ENCODE measurements at regions not wholly inside any gene's neighbourhood (a gene's known extent, or its start where the extent isn't known, plus 50 kb on each side); places are given as distances from the start of the nearest gene placed in this dataset.

- no peak overlapping the region for H3K14ac ChIP-seq (ENCODE audit: insufficient read length)
- no peaks in the 10 kb centered on the region for H3K79me1 ChIP-seq (ENCODE audit: low read depth, low read length)
- H2BK15ac ChIP-seq (ENCODE audit: low read length): no peak overlapping the region
- no peak overlapping the region for H3K9ac ChIP-seq (replicated peaks in 1 of 4; ENCODE audit: extremely low read depth in 1 of 4, low read depth in 3 of 4, low read length in 3 of 4)
- no peaks in the 10 kb centered on the region for H3K9me3 ChIP-seq (ENCODE audit: insufficient read depth in 2 of 2, low read depth in 1 of 2, low read length in 1 of 2)
- H4K91ac ChIP-seq (replicated peaks; ENCODE audit: insufficient read length, low read length): no peak overlapping the region
- no peak overlapping the region for H2BK120ac ChIP-seq (replicated peaks; ENCODE audit: low read depth, low read length)
- no peak overlapping the region for H2BK20ac ChIP-seq (ENCODE audit: low read length)
- H3K23ac ChIP-seq (ENCODE audit: insufficient read length): no peak overlapping the region
- no peak overlapping the region for H4K8ac ChIP-seq (ENCODE audit: extremely low read depth, insufficient read depth, low read length)
- no peaks in the 10 kb centered on the region for H3K79me2 ChIP-seq (ENCODE audit: control insufficient read depth in 1 of 2, insufficient read depth in 2 of 2, low read length in 2 of 2)
- FAIRE-seq (no peak), DNase-seq (ENCODE audit: low read depth in 1 of 2, low spot score in 2 of 2) (no peak)
- no peak overlapping the region for H3K4me2 ChIP-seq (ENCODE audit: insufficient read depth in 1 of 2, low read depth in 2 of 2, low read length in 2 of 2)
- no peak overlapping the region for H3K56ac ChIP-seq (replicated peaks; ENCODE audit: insufficient read length, low read depth, low read length)
- no peak overlapping the region for H2BK12ac ChIP-seq (ENCODE audit: low read depth, low read length)
- H2AK5ac ChIP-seq (ENCODE audit: low read depth, low read length): no peak overlapping the region
- POLR2A ChIA-PET (ENCODE audit: partially characterized antibody): interaction anchor here (1.7 kb wide), 1 partner anchor 11 kb away, joined by 3 read pairs; no protein-coding TSS in a partner anchor
- no peak overlapping the region for H4K5ac ChIP-seq (ENCODE audit: insufficient read length, low read depth, low read length)
- no peak overlapping the region for H3K4me3 ChIP-seq (ENCODE audit: extremely low read depth in 1 of 4, insufficient read depth in 2 of 4, low read depth in 3 of 4, low read length in 4 of 4)
- no peak overlapping the region for H3K4ac ChIP-seq (replicated peaks; ENCODE audit: insufficient read length, low read depth, low read length)
- H2AFZ ChIP-seq (ENCODE audit: low read length): no peak overlapping the region
- CTCF ChIA-PET (ENCODE audit: partially characterized antibody): interaction anchor here (0.5 to 2.4 kb wide), 6 partner anchors 11 to 79 kb away, joined by 3 to 5 read pairs (median 5); no protein-coding TSS in a partner anchor
- no peaks in the 10 kb centered on the region for H3K36me3 ChIP-seq (ENCODE audit: control insufficient read depth in 2 of 4, insufficient read depth in 4 of 4, low read length in 3 of 4)
- H2BK5ac ChIP-seq (ENCODE audit: low read depth, low read length): no peak overlapping the region
- H3K4me1 ChIP-seq (replicated peaks in 1 of 4; ENCODE audit: control insufficient read depth in 3 of 4, insufficient read depth in 4 of 4, low read length in 3 of 4): no peaks in the 10 kb centered on the region
- H3K18ac ChIP-seq (ENCODE audit: extremely low read depth, low read length): no peak overlapping the region
- no peak overlapping the region for H3K27ac ChIP-seq (ENCODE audit: low read depth, low read length)
- no peaks in the 10 kb centered on the region; a peak in 1 of 7 replicates for H3K27me3 ChIP-seq (replicated peaks in 1 of 4; ENCODE audit: control insufficient read depth in 3 of 4, extremely low read depth in 1 of 4, insufficient read depth in 3 of 4, low read length in 3 of 4)
- H3K23me2 ChIP-seq (ENCODE audit: low read depth, low read length): no peaks in the 10 kb centered on the region; the same call in 1 of the 2 replicates
- TF ChIP-seq POLR2AphosphoS5 (IDR thresholded peaks at IDR 0.05; ENCODE audit: low read depth, low read length) (no peak), KDM5A (IDR thresholded peaks at IDR 0.05; ENCODE audit: low read length) (no peak), E2F6 (IDR thresholded peaks at IDR 0.05) (no peak), CBX8 (IDR thresholded peaks at IDR 0.05; ENCODE audit: borderline replicate concordance, low read depth, low read length) (no peak), RAD21 (IDR thresholded peaks at IDR 0.05 in 1 of 2, conservative IDR thresholded peaks at IDR 0.05 in 1 of 2; ENCODE audit: low read depth in 2 of 2, low read length in 2 of 2) (peak in 1 of 2 experiments; percentile 15; a peak in 1 of 4 replicates), EZH2 (IDR thresholded peaks at IDR 0.05; ENCODE audit: low read depth, low read length, severe bottlenecking) (no peak), ATF2 (IDR thresholded peaks at IDR 0.05; ENCODE audit: low read length) (no peak), SAP30 (IDR thresholded peaks at IDR 0.05; ENCODE audit: insufficient read depth, insufficient replicate concordance, low read length) (no peak)
- no peaks in the 10 kb centered on the region for H4K20me1 ChIP-seq (replicated peaks in 1 of 2; ENCODE audit: control insufficient read depth in 1 of 2, insufficient read depth in 2 of 2, low read length in 2 of 2)
Measured at GRCh38 chr5:175789670-175790069, 81.7 kb upstream of the CPLX2 start.
